ENCODE measurements at regions not wholly inside any gene's neighbourhood (a gene's known extent, or its start where the extent isn't known, plus 50 kb on each side); places are given as distances from the start of the nearest gene placed in this dataset.

DNA sequence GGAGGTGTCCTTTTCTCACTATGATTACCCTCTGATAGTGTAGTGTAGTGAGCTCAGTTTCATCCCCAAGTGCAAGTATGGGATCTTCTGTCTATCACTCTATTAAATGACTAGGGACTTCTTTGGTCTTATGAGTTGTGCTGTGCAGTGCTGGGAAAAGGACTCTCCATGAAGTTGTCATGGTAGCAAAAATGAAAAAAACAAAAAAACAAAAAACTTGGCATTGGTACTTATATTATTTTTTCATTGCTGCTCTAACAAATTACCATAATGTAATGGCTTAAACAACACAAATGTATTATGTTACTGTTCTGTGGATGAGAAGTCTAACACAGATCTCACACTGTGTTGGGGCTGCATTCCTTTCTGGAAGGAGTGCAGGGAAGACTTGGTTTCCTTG, 393.1 kb upstream of the NOVA1 start:
- DNase-seq: no peak
- Histone ChIP-seq H3K4me1 (ENCODE audit: control insufficient read depth, insufficient read depth, low read length) (no peaks in the 10 kb centered on the region), H3K36me3 (ENCODE audit: control insufficient read depth, insufficient read depth, low read length) (no peaks in the 10 kb centered on the region)

GRCh38 chr14:26992403-26993115, 394.7 kb upstream of the NOVA1 start:
- H3K4me1 ChIP-seq (ENCODE audit: control insufficient read depth, insufficient read depth, low read length): no peaks in the 10 kb centered on the region
- H3K36me3 ChIP-seq (ENCODE audit: control insufficient read depth, insufficient read depth, low read length): no peaks in the 10 kb centered on the region
- DNase-seq: peak in 1 of 2 donors; percentile 18
- H3K9me3 ChIP-seq (ENCODE audit: control insufficient read depth, low read depth, low read length): no peaks in the 10 kb centered on the region
- H3K27me3 ChIP-seq (ENCODE audit: control insufficient read depth, insufficient read depth, low read length): no peaks in the 10 kb centered on the region
- 50% methylated on average over 2 of the region's 3 CpGs for WGBS (ENCODE audit: insufficient coverage, low lambda C conversion rate)
- H3K4me3 ChIP-seq (ENCODE audit: low read length): no peak overlapping the region
- H3K27ac ChIP-seq (ENCODE audit: low read length): no peak overlapping the region

More for the DNA sequence above, 393.1 kb upstream of the NOVA1 start:
- no peak overlapping the region for H3K4me3 ChIP-seq (ENCODE audit: low read length)
- no peak overlapping the region for H3K27ac ChIP-seq (ENCODE audit: low read length)
- no peaks in the 10 kb centered on the region for H3K27me3 ChIP-seq (ENCODE audit: control insufficient read depth, insufficient read depth, low read length)
- no peaks in the 10 kb centered on the region for H3K9me3 ChIP-seq (ENCODE audit: control insufficient read depth, low read depth, low read length)

DNA sequence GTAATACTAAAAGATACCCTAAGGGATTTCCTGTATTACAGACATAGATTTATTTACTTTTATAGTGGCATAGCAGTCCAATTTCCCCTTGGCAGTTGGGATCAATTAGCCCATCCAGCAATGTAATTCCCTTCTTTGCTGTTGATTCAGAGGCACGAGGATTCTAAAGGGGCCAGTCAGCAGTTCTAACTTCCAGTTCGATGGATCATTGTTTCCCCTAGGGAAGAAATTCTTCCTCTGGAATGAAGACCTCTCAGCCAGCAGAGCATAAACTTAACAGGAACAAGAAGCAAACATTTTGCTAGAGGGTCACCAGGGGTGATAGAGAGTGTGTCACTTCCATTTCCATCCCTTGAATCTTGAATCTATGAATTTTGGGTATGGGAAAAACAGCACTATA, 395.7 kb upstream of the NOVA1 start:
- Histone ChIP-seq H3K27me3 (ENCODE audit: control insufficient read depth, insufficient read depth, low read length) (no peaks in the 10 kb centered on the region), H3K27ac (ENCODE audit: low read length) (no peak overlapping the region), H3K9me3 (ENCODE audit: control insufficient read depth, low read depth, low read length) (no peaks in the 10 kb centered on the region), H3K4me1 (ENCODE audit: control insufficient read depth, insufficient read depth, low read length) (no peaks in the 10 kb centered on the region), H3K36me3 (ENCODE audit: control insufficient read depth, insufficient read depth, low read length) (no peaks in the 10 kb centered on the region), H3K4me3 (ENCODE audit: low read length) (no peak overlapping the region)
- DNase-seq: no peak
- WGBS (ENCODE audit: insufficient coverage, low lambda C conversion rate): no CpG with 5 or more reads among the region's 2 CpGs

DNA sequence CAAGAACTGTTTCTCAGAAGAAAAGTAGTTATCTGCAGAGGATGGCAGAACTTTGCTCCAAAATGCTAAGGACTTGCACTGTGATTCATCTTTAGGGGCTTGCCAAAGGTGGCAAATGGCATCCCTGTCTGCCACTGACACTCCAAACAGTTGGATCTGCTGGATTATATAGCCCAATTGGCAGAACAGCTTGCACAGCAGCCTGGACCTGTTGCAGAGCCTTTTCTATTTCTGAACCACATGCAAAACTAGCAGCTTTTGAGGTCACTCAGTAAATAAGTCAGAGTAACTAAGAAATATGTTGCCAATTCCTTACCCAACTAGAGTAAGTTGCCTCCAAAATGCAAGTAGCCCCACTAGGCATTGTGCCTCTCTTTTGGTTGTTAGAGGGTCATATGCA, 397.5 kb upstream of the NOVA1 start:
- no peaks in the 10 kb centered on the region for H3K4me1 ChIP-seq (ENCODE audit: control insufficient read depth, insufficient read depth, low read length)
- no peak overlapping the region for H3K27ac ChIP-seq (ENCODE audit: low read length)
- no peak for DNase-seq
- no peak overlapping the region for H3K4me3 ChIP-seq (ENCODE audit: low read length)
- H3K27me3 ChIP-seq (ENCODE audit: control insufficient read depth, insufficient read depth, low read length): no peaks in the 10 kb centered on the region
- H3K9me3 ChIP-seq (ENCODE audit: control insufficient read depth, low read depth, low read length): no peaks in the 10 kb centered on the region
- H3K36me3 ChIP-seq (ENCODE audit: control insufficient read depth, insufficient read depth, low read length): no peaks in the 10 kb centered on the region

DNA sequence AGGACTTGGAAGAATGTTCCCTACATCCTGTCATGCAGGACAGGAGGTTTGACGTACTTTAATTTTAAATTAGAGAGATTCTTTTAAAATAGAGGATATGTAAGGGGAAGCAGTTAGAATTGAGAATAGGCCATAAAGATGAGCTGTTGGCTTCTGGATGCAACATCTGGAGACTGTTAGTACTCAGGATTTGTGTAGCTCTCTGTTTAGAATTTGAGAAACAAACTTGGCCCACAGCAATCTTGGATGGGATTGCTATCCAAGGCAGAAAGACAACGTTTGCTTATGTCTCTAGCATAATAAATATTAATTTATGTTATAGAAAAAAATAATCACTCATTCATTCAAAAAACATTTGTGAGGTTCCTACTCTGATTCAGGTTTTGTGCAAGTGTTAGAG, 398.4 kb upstream of the NOVA1 start:
- peak in 1 of 2 donors; percentile 5 for DNase-seq
- Histone ChIP-seq H3K27me3 (ENCODE audit: control insufficient read depth, insufficient read depth, low read length) (no peaks in the 10 kb centered on the region), H3K4me3 (ENCODE audit: low read length) (no peak overlapping the region), H3K36me3 (ENCODE audit: control insufficient read depth, insufficient read depth, low read length) (no peaks in the 10 kb centered on the region), H3K27ac (ENCODE audit: low read length) (no peak overlapping the region), H3K4me1 (ENCODE audit: control insufficient read depth, insufficient read depth, low read length) (no peaks in the 10 kb centered on the region), H3K9me3 (ENCODE audit: control insufficient read depth, low read depth, low read length) (no peaks in the 10 kb centered on the region)
- 92% methylated on average over 2 of the region's 2 CpGs for WGBS (ENCODE audit: insufficient coverage, low lambda C conversion rate)

GRCh38 chr14:27002179-27002578, 404.3 kb upstream of the NOVA1 start:
- Histone ChIP-seq H3K4me3 (ENCODE audit: low read length) (no peak overlapping the region), H3K27ac (ENCODE audit: low read length) (no peak overlapping the region), H3K9me3 (ENCODE audit: control insufficient read depth, low read depth, low read length) (no peaks in the 10 kb centered on the region), H3K27me3 (ENCODE audit: control insufficient read depth, insufficient read depth, low read length) (no peaks in the 10 kb centered on the region), H3K4me1 (ENCODE audit: control insufficient read depth, insufficient read depth, low read length) (no peaks in the 10 kb centered on the region), H3K36me3 (ENCODE audit: control insufficient read depth, insufficient read depth, low read length) (no peaks in the 10 kb centered on the region)
- no peak for DNase-seq
- 94% methylated on average over 2 of the region's 2 CpGs for WGBS (ENCODE audit: insufficient coverage, low lambda C conversion rate)

DNA sequence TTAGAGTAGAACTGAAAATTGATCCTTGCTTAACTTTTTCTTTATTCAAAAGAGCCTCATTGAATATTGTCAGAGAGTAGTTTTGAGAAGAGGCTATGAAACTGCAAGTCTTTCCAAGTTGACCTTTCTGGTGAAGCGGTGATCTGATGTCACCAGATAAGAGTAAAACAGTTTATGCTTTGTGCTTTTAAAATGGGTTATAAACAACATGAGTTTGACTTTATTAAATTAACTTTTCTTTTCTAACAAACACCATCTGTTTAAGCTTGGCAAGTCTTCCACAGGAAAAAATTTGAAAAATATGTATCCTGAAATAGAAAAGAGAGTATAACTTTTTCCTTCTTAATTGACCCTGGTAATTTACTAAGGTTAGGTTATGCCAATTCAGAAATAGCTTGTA, 408.7 kb upstream of the NOVA1 start:
- no CpG with 5 or more reads among the region's 1 CpG for WGBS (ENCODE audit: insufficient coverage, low lambda C conversion rate)
- no peak for DNase-seq
- Histone ChIP-seq H3K36me3 (ENCODE audit: control insufficient read depth, insufficient read depth, low read length) (no peaks in the 10 kb centered on the region), H3K27me3 (ENCODE audit: control insufficient read depth, insufficient read depth, low read length) (no peaks in the 10 kb centered on the region), H3K4me1 (ENCODE audit: control insufficient read depth, insufficient read depth, low read length) (peaks cover 4% of the 10 kb centered on the region), H3K4me3 (ENCODE audit: low read length) (no peak overlapping the region), H3K27ac (ENCODE audit: low read length) (no peak overlapping the region), H3K9me3 (ENCODE audit: control insufficient read depth, low read depth, low read length) (no peaks in the 10 kb centered on the region)

GRCh38 chr14:27008187-27008586, 410.4 kb upstream of the NOVA1 start:
- Histone ChIP-seq H3K27ac (ENCODE audit: low read length) (no peak overlapping the region), H3K36me3 (ENCODE audit: control insufficient read depth, insufficient read depth, low read length) (no peaks in the 10 kb centered on the region), H3K27me3 (ENCODE audit: control insufficient read depth, insufficient read depth, low read length) (no peaks in the 10 kb centered on the region), H3K4me1 (ENCODE audit: control insufficient read depth, insufficient read depth, low read length) (peaks cover 4% of the 10 kb centered on the region), H3K9me3 (ENCODE audit: control insufficient read depth, low read depth, low read length) (no peaks in the 10 kb centered on the region), H3K4me3 (ENCODE audit: low read length) (no peak overlapping the region)
- DNase-seq: peak; percentile 7 to 62

DNA sequence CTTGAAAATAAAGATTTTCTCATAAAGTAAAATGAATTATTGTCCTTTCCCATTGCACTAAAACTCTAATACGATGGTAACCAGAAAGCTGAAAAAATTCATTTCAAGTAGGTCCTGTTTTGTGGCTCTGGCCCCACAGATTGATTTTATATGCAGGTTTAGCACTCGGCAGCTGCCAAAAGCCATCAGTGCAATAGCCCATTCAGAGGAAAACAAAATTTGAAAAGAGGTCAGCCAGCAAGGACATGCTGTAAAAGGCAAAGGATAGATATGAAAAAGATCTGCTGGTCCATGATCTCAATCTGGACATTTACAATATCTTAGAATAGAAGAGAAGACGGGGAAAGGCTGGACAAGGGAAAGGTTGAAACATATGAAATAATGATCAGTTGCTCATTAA, 414.8 kb upstream of the NOVA1 start:
- no peak overlapping the region for H3K27ac ChIP-seq (ENCODE audit: low read length)
- H3K4me1 ChIP-seq (ENCODE audit: control insufficient read depth, insufficient read depth, low read length): peaks cover 4% of the 10 kb centered on the region
- no peak for DNase-seq
- H3K4me3 ChIP-seq (ENCODE audit: low read length): no peak overlapping the region
- H3K36me3 ChIP-seq (ENCODE audit: control insufficient read depth, insufficient read depth, low read length): no peaks in the 10 kb centered on the region
- H3K9me3 ChIP-seq (ENCODE audit: control insufficient read depth, low read depth, low read length): no peaks in the 10 kb centered on the region
- 89% methylated on average over 1 of the region's 3 CpGs for WGBS (ENCODE audit: insufficient coverage, low lambda C conversion rate)
- H3K27me3 ChIP-seq (ENCODE audit: control insufficient read depth, insufficient read depth, low read length): no peaks in the 10 kb centered on the region

GRCh38 chr14:27013678-27014077, 415.8 kb upstream of the NOVA1 start:
- H3K4me1 ChIP-seq (ENCODE audit: control insufficient read depth, insufficient read depth, low read length): peaks cover 3% of the 10 kb centered on the region
- no CpG with 5 or more reads among the region's 4 CpGs for WGBS (ENCODE audit: insufficient coverage, low lambda C conversion rate)
- no peaks in the 10 kb centered on the region for H3K9me3 ChIP-seq (ENCODE audit: control insufficient read depth, low read depth, low read length)
- DNase-seq: no peak
- H3K27ac ChIP-seq (ENCODE audit: low read length): no peak overlapping the region
- H3K36me3 ChIP-seq (ENCODE audit: control insufficient read depth, insufficient read depth, low read length): no peaks in the 10 kb centered on the region
- H3K4me3 ChIP-seq (ENCODE audit: low read length): no peak overlapping the region
- H3K27me3 ChIP-seq (ENCODE audit: control insufficient read depth, insufficient read depth, low read length): no peaks in the 10 kb centered on the region

DNA sequence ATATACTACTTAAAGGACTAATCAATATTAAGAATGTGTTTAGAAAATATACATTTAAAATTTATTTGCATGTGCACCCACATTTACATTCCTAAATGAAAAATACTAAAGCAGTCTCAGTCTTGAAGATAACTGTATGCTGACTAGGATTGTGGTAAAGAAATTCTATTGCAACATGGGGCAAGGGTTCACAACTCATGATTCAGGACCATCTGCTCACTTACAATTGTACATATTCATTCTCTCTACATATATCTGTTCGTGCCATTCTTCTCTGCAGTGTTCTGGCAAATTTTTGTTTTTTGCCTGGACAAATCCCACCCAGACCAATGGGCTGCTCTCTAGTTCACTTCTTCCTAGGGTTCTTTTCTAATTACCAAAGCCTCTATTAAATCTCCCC, 417.2 kb upstream of the NOVA1 start:
- peak; percentile 30 to 52 for DNase-seq
- Histone ChIP-seq H3K9me3 (ENCODE audit: control insufficient read depth, low read depth, low read length) (no peaks in the 10 kb centered on the region), H3K27ac (ENCODE audit: low read length) (no peak overlapping the region), H3K27me3 (ENCODE audit: control insufficient read depth, insufficient read depth, low read length) (no peaks in the 10 kb centered on the region), H3K4me1 (ENCODE audit: control insufficient read depth, insufficient read depth, low read length) (no peaks in the 10 kb centered on the region), H3K36me3 (ENCODE audit: control insufficient read depth, insufficient read depth, low read length) (no peaks in the 10 kb centered on the region), H3K4me3 (ENCODE audit: low read length) (no peak overlapping the region)
- WGBS (ENCODE audit: insufficient coverage, low lambda C conversion rate): 57% methylated on average over 1 of the region's 1 CpG

Data from large intestine (tissue), 3 donors.